Neural cell (in vitro differentiated cells): ENCODE measurements at regions not wholly inside any gene's neighbourhood (a gene's known extent, or its start where the extent isn't known, plus 50 kb on each side); places are given as distances from the start of the nearest gene placed in this dataset.

Source experiments
- H2AFZ ChIP-seq: fragments of 200-600, 300-800 bp; sonication (generic), shearing (Covaris generic); 2 replicates; pipeline ENCODE4 v1.6.0; 2014; ENCODE audit warnings: low read depth, mild to moderate bottlenecking, antibody characterized with exemption, low read length, moderate library complexity
- H3F3A ChIP-seq: fragments of 200-600 bp; shearing (Covaris generic); 2 replicates; pipeline ENCODE4 v1.6.1; 2016; ENCODE audit warnings: mild to moderate bottlenecking, moderate library complexity, mixed read lengths, antibody characterized with exemption, low read length; ENCODE audit not compliant: insufficient read depth, poor library complexity, severe bottlenecking
- H3K27ac ChIP-seq: fragments of 200-600, 300-800 bp; sonication (generic), shearing (Covaris generic); 2 replicates; pipeline ENCODE4 v1.5.1; 2014; ENCODE audit warnings: mild to moderate bottlenecking, low read length, moderate library complexity
- H3K27me3 ChIP-seq: fragments of 300-800, 200-600 bp; sonication (generic), shearing (Covaris generic); 2 replicates; pipeline ENCODE4 v1.6.0; 2014; ENCODE audit warnings: mild to moderate bottlenecking, low read depth, low read length, moderate library complexity; ENCODE audit not compliant: insufficient read depth
- H3K36me3 ChIP-seq: fragments of 300-800, 200-600 bp; sonication (generic), shearing (Covaris generic); 2 replicates; pipeline ENCODE4 v1.5.1; 2014; ENCODE audit warnings: mild to moderate bottlenecking, antibody characterized with exemption, low read length, moderate library complexity; ENCODE audit not compliant: insufficient read depth
- H3K4me2 ChIP-seq: fragments of 300-800, 200-600 bp; sonication (generic), shearing (Covaris generic); 2 replicates; pipeline ENCODE4 v1.6.0; 2014; ENCODE audit warnings: mild to moderate bottlenecking, low read length
- H3K4me3 ChIP-seq: fragments of 300-800, 200-600 bp; sonication (generic), shearing (Covaris generic); 2 replicates; pipeline ENCODE4 v1.5.1; 2014; ENCODE audit warnings: mild to moderate bottlenecking, low read length, moderate library complexity
- H3K79me2 ChIP-seq: fragments of 200-600 bp; shearing (Covaris generic); replicated peaks from 2 replicates; pipeline ENCODE4 v1.6.0; 2014; ENCODE audit warnings: mild to moderate bottlenecking, low read length, moderate library complexity; ENCODE audit not compliant: insufficient read depth
- H3K9ac ChIP-seq: fragments of 300-800, 200-600 bp; sonication (generic), shearing (Covaris generic); 2 replicates; pipeline ENCODE4 v1.6.1; 2016; ENCODE audit warnings: mild to moderate bottlenecking, low read length, mixed read lengths
- H3K9me2 ChIP-seq: fragments of 200-600 bp; shearing (Covaris generic); 2 replicates; pipeline ENCODE4 v1.6.1; 2016; ENCODE audit warnings: mild to moderate bottlenecking, low read length, mixed read lengths; ENCODE audit not compliant: insufficient read depth
- H3K9me3 ChIP-seq: fragments of 200-600, 300-800 bp; sonication (generic), shearing (Covaris generic); 2 replicates; pipeline ENCODE4 v1.6.1; 2016; ENCODE audit warnings: mild to moderate bottlenecking, mixed run types, low read length, moderate library complexity, mixed read lengths
- H4K20me1 ChIP-seq: fragments of 200-600 bp; shearing (Covaris generic); 2 replicates; pipeline ENCODE4 v1.6.1; 2016; ENCODE audit warnings: mild to moderate bottlenecking, mixed run types; ENCODE audit not compliant: insufficient read depth
- CTCF ChIP-seq: fragments of 450-650 bp; IDR thresholded peaks from 2 replicates; pipeline ENCODE4 v1.5.1; 2014; ENCODE audit warnings: antibody characterized with exemption, mild to moderate bottlenecking, moderate library complexity; ENCODE audit not compliant: poor library complexity, severe bottlenecking
- EP300 ChIP-seq: fragments of 450-650 bp; conservative IDR thresholded peaks from 2 replicates; pipeline ENCODE4 v1.6.1; 2014; ENCODE audit warnings: antibody characterized with exemption, mild to moderate bottlenecking, moderate library complexity; ENCODE audit not compliant: poor library complexity, severe bottlenecking
- EZH2 ChIP-seq: fragments of 200-600, 300-800 bp; shearing (Covaris generic), sonication (generic); IDR thresholded peaks from 2 replicates; pipeline ENCODE4 v1.6.1; 2014; ENCODE audit warnings: antibody characterized with exemption, low read length, borderline replicate concordance, mild to moderate bottlenecking; ENCODE audit not compliant: insufficient read depth, poor library complexity, severe bottlenecking
- MXI1 ChIP-seq: fragments of 450-650 bp; conservative IDR thresholded peaks from 2 replicates; pipeline ENCODE4 v1.6.1; 2014; ENCODE audit warnings: antibody characterized with exemption, mild to moderate bottlenecking; ENCODE audit not compliant: poor library complexity, severe bottlenecking
- POLR2AphosphoS5 ChIP-seq: IDR thresholded peaks from 2 replicates; pipeline ENCODE4 v1.6.1; 2012
- RAD21 ChIP-seq: fragments of 450-650 bp; conservative IDR thresholded peaks from 2 replicates; pipeline ENCODE4 v1.6.1; 2014; ENCODE audit warnings: antibody characterized with exemption, mild to moderate bottlenecking, moderate library complexity
- REST ChIP-seq: IDR thresholded peaks from 2 replicates; pipeline ENCODE4 v1.6.1; 2012; ENCODE audit warnings: borderline replicate concordance
- SMC3 ChIP-seq: fragments of 450-650 bp; conservative IDR thresholded peaks from 2 replicates; pipeline ENCODE4 v1.6.1; 2014; ENCODE audit warnings: antibody characterized with exemption, mild to moderate bottlenecking, moderate library complexity; ENCODE audit not compliant: poor library complexity
- TAF1 ChIP-seq: IDR thresholded peaks from 2 replicates; pipeline ENCODE4 v1.6.1; 2012; ENCODE audit warnings: low read depth

- H3K79me2 ChIP-seq: no peaks in the 10 kb centered on the region
- no peak overlapping the region for H2AFZ ChIP-seq
- H3K9me3 ChIP-seq: no peaks in the 10 kb centered on the region
- no peak overlapping the region for H3K4me3 ChIP-seq
- no peaks in the 10 kb centered on the region for H3F3A ChIP-seq
- TF ChIP-seq EP300: no peak
- TF ChIP-seq RAD21: no peak
- TF ChIP-seq MXI1: no peak
- TF ChIP-seq CTCF: no peak
- no peak for TF ChIP-seq TAF1
- TF ChIP-seq EZH2: no peak
- no peak for TF ChIP-seq POLR2AphosphoS5
- TF ChIP-seq SMC3: no peak
- no peak for TF ChIP-seq REST
- H4K20me1 ChIP-seq: no peaks in the 10 kb centered on the region
- H3K36me3 ChIP-seq: no peaks in the 10 kb centered on the region
- H3K9ac ChIP-seq: no peak overlapping the region
- no peaks in the 10 kb centered on the region for H3K27me3 ChIP-seq
- H3K9me2 ChIP-seq: no peaks in the 10 kb centered on the region
- H3K27ac ChIP-seq: no peak overlapping the region
- H3K4me2 ChIP-seq: no peak overlapping the region
Measured at GRCh38 chr5:82605441-82605973, 327.4 kb upstream of the RPS23 start.

- Histone ChIP-seq H3K9me3 (no peaks in the 10 kb centered on the region), H3K9me2 (no peaks in the 10 kb centered on the region), H3K9ac (no peak overlapping the region), H3K36me3 (no peaks in the 10 kb centered on the region), H3K27me3 (no peaks in the 10 kb centered on the region), H2AFZ (no peak overlapping the region), H3K4me3 (no peak overlapping the region), H3K4me2 (no peak overlapping the region), H3K27ac (no peak overlapping the region), H4K20me1 (no peaks in the 10 kb centered on the region), H3K79me2 (no peaks in the 10 kb centered on the region), H3F3A (no peaks in the 10 kb centered on the region)
- TF ChIP-seq EP300 (no peak), SMC3 (no peak), EZH2 (no peak), RAD21 (no peak), MXI1 (no peak), POLR2AphosphoS5 (no peak), CTCF (no peak), TAF1 (no peak), REST (no peak)
Measured at GRCh38 chr5:82603033-82603987, 325.2 kb upstream of the RPS23 start.
